ENCODE measurements at regions not wholly inside any gene's neighbourhood (a gene's known extent, or its start where the extent isn't known, plus 50 kb on each side); places are given as distances from the start of the nearest gene placed in this dataset.

- no peak for TF ChIP-seq CTCF (IDR thresholded peaks at IDR 0.05)
- TF ChIP-seq POLR2A (IDR thresholded peaks at IDR 0.05) = no peak
Measured at GRCh38 chr17:14986127-14986526, 279.0 kb downstream of the PMP22 start.
